Kidney epithelial cell (primary cell): ENCODE measurements at regions not wholly inside any gene's neighbourhood (a gene's known extent, or its start where the extent isn't known, plus 50 kb on each side); places are given as distances from the start of the nearest gene placed in this dataset.

Experiments
- DNase-seq: peaks from one replicate; pipeline ENCODE4 v3.0.0-alpha.2; 2010; ENCODE audit warnings: low read depth
- H3K27me3 ChIP-seq: 2 replicates; pipeline ENCODE4 v1.6.0; 2011; ENCODE audit warnings: low read length; ENCODE audit not compliant: control insufficient read depth, insufficient read depth
- H3K36me3 ChIP-seq: 2 replicates; pipeline ENCODE4 v1.5.1; 2011; ENCODE audit warnings: low read length; ENCODE audit not compliant: control insufficient read depth, insufficient read depth
- H3K4me3 ChIP-seq: 2 replicates; pipeline ENCODE4 v1.5.1; 2011; ENCODE audit warnings: low read depth, mild to moderate bottlenecking, control low read depth, low read length
- TF ChIP-seq, protein P1 (sequence below): IDR thresholded peaks from 2 replicates; pipeline ENCODE4 v1.5.1; 2011; ENCODE audit warnings: mild to moderate bottlenecking, moderate library complexity, low read length, control low read depth, inconsistent platforms; ENCODE audit not compliant: insufficient read depth, poor library complexity, severe bottlenecking

DNA sequence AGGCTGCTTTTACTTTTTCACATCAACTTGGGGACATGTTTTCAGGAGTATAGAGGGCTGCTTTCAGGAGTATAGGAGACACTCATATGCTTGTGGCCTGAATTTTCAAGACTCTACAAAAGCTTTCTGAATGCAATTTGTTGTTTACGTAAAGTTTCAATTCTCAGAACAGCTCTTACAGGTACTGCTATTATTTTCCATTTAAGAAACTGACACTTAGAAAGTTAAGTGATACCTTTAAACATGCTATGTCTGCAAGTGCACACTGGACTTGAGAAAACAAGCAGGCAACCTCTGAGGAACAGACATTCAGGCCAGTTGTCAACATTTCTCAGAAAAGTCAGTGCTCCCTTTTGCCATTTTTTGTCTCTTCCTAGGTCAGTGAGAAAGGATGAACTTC, 70.0 kb upstream of the PHYHIPL start:
- Histone ChIP-seq H3K36me3 (no peaks in the 10 kb centered on the region), H3K27me3 (no peaks in the 10 kb centered on the region)

DNA sequence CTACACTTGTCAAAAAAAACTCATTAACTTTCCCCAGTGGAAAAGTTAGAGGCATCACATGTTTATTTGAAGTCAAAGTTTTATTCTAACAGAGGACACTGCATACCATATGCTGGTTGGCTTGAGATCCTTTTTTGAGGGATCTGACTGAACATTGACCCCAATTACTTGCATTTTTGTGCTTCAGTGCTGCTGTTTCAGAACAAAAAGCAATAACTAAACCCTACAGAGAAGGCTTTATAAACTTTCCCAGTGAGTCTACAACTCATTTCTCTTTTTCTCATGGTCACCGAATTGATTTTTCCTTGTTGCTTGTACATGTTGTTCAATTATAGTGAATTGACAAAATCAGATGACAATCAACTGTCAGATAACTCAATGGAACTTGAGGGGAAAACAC, 69.3 kb upstream of the PHYHIPL start:
- Histone ChIP-seq H3K36me3 (no peaks in the 10 kb centered on the region), H3K4me3 (no peak overlapping the region), H3K27me3 (no peaks in the 10 kb centered on the region)
- no peak for DNase-seq
- TF ChIP-seq, protein P1, sequence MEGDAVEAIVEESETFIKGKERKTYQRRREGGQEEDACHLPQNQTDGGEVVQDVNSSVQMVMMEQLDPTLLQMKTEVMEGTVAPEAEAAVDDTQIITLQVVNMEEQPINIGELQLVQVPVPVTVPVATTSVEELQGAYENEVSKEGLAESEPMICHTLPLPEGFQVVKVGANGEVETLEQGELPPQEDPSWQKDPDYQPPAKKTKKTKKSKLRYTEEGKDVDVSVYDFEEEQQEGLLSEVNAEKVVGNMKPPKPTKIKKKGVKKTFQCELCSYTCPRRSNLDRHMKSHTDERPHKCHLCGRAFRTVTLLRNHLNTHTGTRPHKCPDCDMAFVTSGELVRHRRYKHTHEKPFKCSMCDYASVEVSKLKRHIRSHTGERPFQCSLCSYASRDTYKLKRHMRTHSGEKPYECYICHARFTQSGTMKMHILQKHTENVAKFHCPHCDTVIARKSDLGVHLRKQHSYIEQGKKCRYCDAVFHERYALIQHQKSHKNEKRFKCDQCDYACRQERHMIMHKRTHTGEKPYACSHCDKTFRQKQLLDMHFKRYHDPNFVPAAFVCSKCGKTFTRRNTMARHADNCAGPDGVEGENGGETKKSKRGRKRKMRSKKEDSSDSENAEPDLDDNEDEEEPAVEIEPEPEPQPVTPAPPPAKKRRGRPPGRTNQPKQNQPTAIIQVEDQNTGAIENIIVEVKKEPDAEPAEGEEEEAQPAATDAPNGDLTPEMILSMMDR = no peak

More for the DNA sequence above, 70.0 kb upstream of the PHYHIPL start:
- TF ChIP-seq, protein P1 = no peak
- H3K4me3 ChIP-seq = no peak overlapping the region
- DNase-seq = no peak

DNA sequence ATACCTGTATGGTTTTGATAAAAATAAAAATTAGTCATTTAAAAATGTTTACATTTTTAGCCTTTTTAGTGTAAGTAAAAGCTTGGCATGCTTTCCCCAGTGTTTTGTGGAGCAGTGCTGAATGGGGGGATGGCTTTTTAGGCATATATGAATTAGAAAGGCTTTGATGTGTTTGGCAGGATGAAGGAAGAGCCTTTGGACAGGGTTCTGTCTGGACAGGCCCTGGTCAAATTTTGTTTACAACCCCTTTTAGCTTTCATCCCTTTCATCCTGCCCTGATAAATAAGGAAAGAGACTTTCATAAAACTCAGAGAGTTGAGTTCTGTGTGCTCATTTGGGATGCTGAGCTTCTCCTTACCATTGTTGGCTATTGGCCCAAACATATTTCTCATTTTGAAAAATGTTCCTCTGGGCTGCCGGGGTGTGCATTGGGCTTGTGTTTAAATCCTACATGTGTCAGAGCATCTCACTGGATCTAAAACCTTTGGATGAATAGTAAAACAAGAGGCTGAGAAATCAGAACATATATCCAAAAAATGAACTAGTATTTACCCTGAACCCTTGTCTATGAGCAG, 68.1 kb upstream of the PHYHIPL start:
- Histone ChIP-seq H3K4me3 (no peak overlapping the region), H3K36me3 (no peaks in the 10 kb centered on the region), H3K27me3 (no peaks in the 10 kb centered on the region)
- TF ChIP-seq, protein P1 = no peak
- DNase-seq = no peak

GRCh38 chr10:59108886-59109288, 67.6 kb upstream of the PHYHIPL start:
- Histone ChIP-seq H3K27me3 (no peaks in the 10 kb centered on the region), H3K36me3 (no peaks in the 10 kb centered on the region), H3K4me3 (no peak overlapping the region)
- TF ChIP-seq, protein P1 = no peak
- no peak for DNase-seq

- H3K4me3 ChIP-seq = no peak overlapping the region
- no peaks in the 10 kb centered on the region for H3K36me3 ChIP-seq
- TF ChIP-seq, protein P1 = no peak
- DNase-seq = no peak
- no peaks in the 10 kb centered on the region for H3K27me3 ChIP-seq
Measured at GRCh38 chr10:59109826-59110225, 66.6 kb upstream of the PHYHIPL start.

- no peak for DNase-seq
- Histone ChIP-seq H3K27me3 (no peaks in the 10 kb centered on the region), H3K4me3 (no peak overlapping the region), H3K36me3 (no peaks in the 10 kb centered on the region)
- TF ChIP-seq, protein P1 = no peak
Measured at GRCh38 chr10:59124187-59124586, 52.3 kb upstream of the PHYHIPL start.
